Esophagus squamous epithelium (tissue), 5 donors: ENCODE measurements at regions not wholly inside any gene's neighbourhood (a gene's known extent, or its start where the extent isn't known, plus 50 kb on each side); places are given as distances from the start of the nearest gene placed in this dataset.

Experiments
- DNase-seq: peaks from one replicate; lab custom pipeline; 2025; lab: John Stamatoyannopoulos, UW
- H3K27ac ChIP-seq, 4 donors: fragments of 200-600 bp; sonication (generic); one replicate each; pipeline ENCODE4 v1.5.1; 2016 to 2019; ENCODE audit warnings: mild to moderate bottlenecking in 1 of 4
- H3K27me3 ChIP-seq, 4 donors: fragments of 200-600 bp; sonication (generic); 1 replicate in 3 of 4; 2 replicates in 1 of 4; pipeline versions ENCODE4 v1.5.1 to v1.6.0; 2017 to 2021; ENCODE audit warnings: antibody characterized with exemption in 1 of 4
- H3K36me3 ChIP-seq, 3 donors: fragments of 200-600 bp; sonication (generic); one replicate each; pipeline ENCODE4 v1.5.1; 2016 to 2019
- H3K4me1 ChIP-seq, 3 donors: fragments of 200-600 bp; sonication (generic); one replicate each; pipeline ENCODE4 v1.5.1; 2017 to 2019
- H3K4me3 ChIP-seq, 4 donors: fragments of 200-600 bp; sonication (generic); 1 replicate in 3 of 4; 2 replicates in 1 of 4; pipeline ENCODE4 v1.5.1; 2016 to 2019; ENCODE audit warnings: mild to moderate bottlenecking in 2 of 4, moderate library complexity in 1 of 4
- H3K9me3 ChIP-seq, 3 donors: fragments of 200-600 bp; sonication (generic); one replicate each; pipeline ENCODE4 v1.5.1; 2016 to 2019
- POLR2A ChIP-seq, 4 donors: fragments of 450-650 bp; IDR thresholded peaks; one replicate each; pipeline ENCODE4 v1.6.1; 2017; ENCODE audit warnings: antibody characterized with exemption in 4 of 4, mild to moderate bottlenecking in 4 of 4, moderate library complexity in 3 of 4
- WGBS, 2 donors: methylation state at CpG; one replicate each; pipeline ENCODE4 v1.1.5; 2018; 5-methylcytosine and 5-hydroxymethylcytosine counted together
- intact Hi-C: fragments of 100-400 bp; cut with DNase I; formaldehyde crosslinking; loops from one replicate; pipeline ENCODE4 v1.15.0; 2022
- TF ChIP-seq, protein P1 (sequence below), 6 experiments: fragments of 450-650 bp in 4 of 6; fragments of 200-600 bp in 2 of 6; sonication (generic) in 2 of 6; IDR thresholded peaks; one replicate each; pipeline ENCODE4 v1.5.1; 2016 to 2019; ENCODE audit warnings: antibody characterized with exemption in 6 of 6, mild to moderate bottlenecking in 4 of 6, moderate library complexity in 4 of 6
- donor health status: DM: yes; HTN: yes; CAD: no.

GRCh38 chr6:8187209-8187608, 84.9 kb upstream of the EEF1E1 start:
- 65 to 75% methylated on average over 2 of the region's 2 CpGs for WGBS, 2 donors
- H3K27me3 ChIP-seq: peaks cover 0 to 23% (median 0%) of the 10 kb centered on the region in 4 donors
- intact Hi-C loops: no loop called here
- no peak for DNase-seq
- no peak overlapping the region for H3K27ac ChIP-seq
- no peaks in the 10 kb centered on the region for H3K9me3 ChIP-seq
- no peaks in the 10 kb centered on the region for H3K4me1 ChIP-seq
- TF ChIP-seq, protein P1, sequence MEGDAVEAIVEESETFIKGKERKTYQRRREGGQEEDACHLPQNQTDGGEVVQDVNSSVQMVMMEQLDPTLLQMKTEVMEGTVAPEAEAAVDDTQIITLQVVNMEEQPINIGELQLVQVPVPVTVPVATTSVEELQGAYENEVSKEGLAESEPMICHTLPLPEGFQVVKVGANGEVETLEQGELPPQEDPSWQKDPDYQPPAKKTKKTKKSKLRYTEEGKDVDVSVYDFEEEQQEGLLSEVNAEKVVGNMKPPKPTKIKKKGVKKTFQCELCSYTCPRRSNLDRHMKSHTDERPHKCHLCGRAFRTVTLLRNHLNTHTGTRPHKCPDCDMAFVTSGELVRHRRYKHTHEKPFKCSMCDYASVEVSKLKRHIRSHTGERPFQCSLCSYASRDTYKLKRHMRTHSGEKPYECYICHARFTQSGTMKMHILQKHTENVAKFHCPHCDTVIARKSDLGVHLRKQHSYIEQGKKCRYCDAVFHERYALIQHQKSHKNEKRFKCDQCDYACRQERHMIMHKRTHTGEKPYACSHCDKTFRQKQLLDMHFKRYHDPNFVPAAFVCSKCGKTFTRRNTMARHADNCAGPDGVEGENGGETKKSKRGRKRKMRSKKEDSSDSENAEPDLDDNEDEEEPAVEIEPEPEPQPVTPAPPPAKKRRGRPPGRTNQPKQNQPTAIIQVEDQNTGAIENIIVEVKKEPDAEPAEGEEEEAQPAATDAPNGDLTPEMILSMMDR (IDR thresholded peaks at IDR 0.05): no peak
- TF ChIP-seq POLR2A (IDR thresholded peaks at IDR 0.05): no peak
- no peaks in the 10 kb centered on the region for H3K36me3 ChIP-seq
- H3K4me3 ChIP-seq: no peak overlapping the region

GRCh38 chr6:8182902-8183665, 80.7 kb upstream of the EEF1E1 start:
- Histone ChIP-seq H3K9me3 (no peaks in the 10 kb centered on the region), H3K4me1 (no peaks in the 10 kb centered on the region), H3K27ac (no peak overlapping the region), H3K4me3 (no peak overlapping the region), H3K27me3 (peaks cover 0 to 22% (median 0%) of the 10 kb centered on the region in 4 donors), H3K36me3 (no peaks in the 10 kb centered on the region)
- DNase-seq: no peak
- 33 to 55% methylated on average over 7 to 9 of the region's 9 CpGs for WGBS, 2 donors
- intact Hi-C loops: no loop called here
- no peak for TF ChIP-seq POLR2A (IDR thresholded peaks at IDR 0.05)
- TF ChIP-seq, protein P1 (IDR thresholded peaks at IDR 0.05): no peak

- no peak overlapping the region for H3K27ac ChIP-seq
- TF ChIP-seq POLR2A (IDR thresholded peaks at IDR 0.05): no peak
- TF ChIP-seq, protein P1 (IDR thresholded peaks at IDR 0.05): no peak
- intact Hi-C loops: no loop called here
These were observed 79.8 kb upstream of the EEF1E1 start for GRCh38 chr6:8181951-8182845.

DNA sequence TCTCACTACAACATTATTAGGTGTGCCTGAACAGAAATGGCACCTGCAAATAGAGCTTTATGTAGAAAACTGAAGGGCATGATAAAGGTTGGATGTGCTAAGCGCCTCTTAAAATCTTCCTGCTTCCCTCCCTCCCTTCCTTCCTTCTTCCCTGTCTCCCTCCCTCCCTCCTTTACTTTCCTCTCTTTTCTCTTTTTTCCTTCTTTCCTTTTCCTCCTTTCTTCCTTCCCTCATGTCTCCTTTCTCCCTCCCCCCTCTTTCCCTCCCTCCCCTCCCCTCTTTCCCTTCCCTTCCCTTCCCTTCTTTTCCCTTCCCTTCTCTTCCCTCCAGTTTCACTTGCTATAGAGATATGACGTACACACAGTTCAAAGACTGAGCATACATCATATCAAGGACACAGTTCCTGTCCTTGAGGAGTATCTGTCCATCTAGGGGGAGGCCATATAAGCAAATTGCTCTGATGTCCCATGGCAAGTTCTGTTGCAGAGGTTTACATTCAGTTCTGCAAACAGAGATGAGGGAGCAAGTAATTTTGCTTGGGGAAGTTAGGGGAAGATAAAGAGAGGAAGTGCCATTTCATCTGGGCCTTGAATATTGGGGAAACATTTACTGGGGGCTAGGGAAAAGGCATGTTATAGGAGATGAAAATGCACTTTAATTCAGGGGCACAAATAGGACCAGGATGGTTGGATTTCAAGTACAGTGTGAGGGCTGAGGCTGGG, 79.0 kb upstream of the EEF1E1 start:
- TF ChIP-seq, protein P1 (IDR thresholded peaks at IDR 0.05): no peak
- no peak for TF ChIP-seq POLR2A (IDR thresholded peaks at IDR 0.05)
- Histone ChIP-seq H3K27me3 (peaks cover 0 to 25% (median 0%) of the 10 kb centered on the region in 4 donors), H3K4me1 (no peaks in the 10 kb centered on the region), H3K27ac (no peak overlapping the region), H3K9me3 (no peaks in the 10 kb centered on the region), H3K4me3 (no peak overlapping the region), H3K36me3 (no peaks in the 10 kb centered on the region)
- intact Hi-C loops: no loop called here
- 71 to 81% methylated on average over 2 of the region's 2 CpGs for WGBS, 2 donors
- DNase-seq: no peak

More at GRCh38 chr6:8181951-8182845, 79.8 kb upstream of the EEF1E1 start:
- Histone ChIP-seq H3K4me1 (no peaks in the 10 kb centered on the region), H3K27me3 (peaks cover 0 to 21% (median 0%) of the 10 kb centered on the region in 4 donors), H3K4me3 (no peak overlapping the region), H3K36me3 (no peaks in the 10 kb centered on the region), H3K9me3 (no peaks in the 10 kb centered on the region)
- 48 to 50% methylated on average over 10 of the region's 10 CpGs for WGBS, 2 donors
- DNase-seq: no peak
